ENCODE measurements at regions not wholly inside any gene's neighbourhood (a gene's known extent, or its start where the extent isn't known, plus 50 kb on each side); places are given as distances from the start of the nearest gene placed in this dataset.
"Not testable (repeated sequence)": the region's sequence is repeated elsewhere in the genome, so short reads cannot be mapped to it uniquely, and the experiment has no call there.

DNA sequence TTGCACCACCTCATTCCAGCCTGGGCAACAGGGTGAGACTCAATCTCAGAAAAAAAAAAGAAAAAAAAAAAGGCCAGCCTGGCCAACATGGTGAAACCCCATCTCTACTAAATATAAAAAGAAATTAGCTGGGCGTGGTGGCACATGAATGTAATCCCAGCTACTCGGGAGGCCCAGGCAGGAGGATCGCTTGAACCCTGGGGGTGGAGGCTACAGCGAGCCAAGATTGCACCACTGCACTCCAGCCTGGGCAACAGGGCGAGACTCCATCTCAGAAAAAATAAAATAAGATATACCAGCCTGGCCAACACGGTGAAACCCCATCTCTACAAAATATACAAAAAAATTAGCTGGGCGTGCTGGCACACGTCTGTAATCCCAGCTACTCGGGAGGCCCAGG, 1602.3 kb downstream of the RPIA start:
- TF ChIP-seq, protein P1, sequence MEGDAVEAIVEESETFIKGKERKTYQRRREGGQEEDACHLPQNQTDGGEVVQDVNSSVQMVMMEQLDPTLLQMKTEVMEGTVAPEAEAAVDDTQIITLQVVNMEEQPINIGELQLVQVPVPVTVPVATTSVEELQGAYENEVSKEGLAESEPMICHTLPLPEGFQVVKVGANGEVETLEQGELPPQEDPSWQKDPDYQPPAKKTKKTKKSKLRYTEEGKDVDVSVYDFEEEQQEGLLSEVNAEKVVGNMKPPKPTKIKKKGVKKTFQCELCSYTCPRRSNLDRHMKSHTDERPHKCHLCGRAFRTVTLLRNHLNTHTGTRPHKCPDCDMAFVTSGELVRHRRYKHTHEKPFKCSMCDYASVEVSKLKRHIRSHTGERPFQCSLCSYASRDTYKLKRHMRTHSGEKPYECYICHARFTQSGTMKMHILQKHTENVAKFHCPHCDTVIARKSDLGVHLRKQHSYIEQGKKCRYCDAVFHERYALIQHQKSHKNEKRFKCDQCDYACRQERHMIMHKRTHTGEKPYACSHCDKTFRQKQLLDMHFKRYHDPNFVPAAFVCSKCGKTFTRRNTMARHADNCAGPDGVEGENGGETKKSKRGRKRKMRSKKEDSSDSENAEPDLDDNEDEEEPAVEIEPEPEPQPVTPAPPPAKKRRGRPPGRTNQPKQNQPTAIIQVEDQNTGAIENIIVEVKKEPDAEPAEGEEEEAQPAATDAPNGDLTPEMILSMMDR (IDR thresholded peaks at IDR 0.05) = not testable (repeated sequence)
- TF ChIP-seq POLR2AphosphoS5 (IDR thresholded peaks at IDR 0.05) = not testable (repeated sequence)

All from stomach (tissue), 4 donors.